Naive B cell (primary cell): ENCODE measurements at regions not wholly inside any gene's neighbourhood (a gene's known extent, or its start where the extent isn't known, plus 50 kb on each side); places are given as distances from the start of the nearest gene placed in this dataset.

ENCODE experiments used
- ATAC-seq, 2 donors: fragments of 150-1000 bp; cut with Tn5 transposase; 2 replicates each; pipeline ENCODE4 v1.10.0; 2021; ENCODE audit warnings: low read depth in 2 of 2, mild to moderate bottlenecking in 2 of 2, moderate library complexity in 2 of 2
- DNase-seq: peaks from one replicate; pipeline ENCODE4 v3.0.0; 2022
- H3K27ac Mint-ChIP-seq, 6 donors: one replicate each; pipeline ENCODE4 v1.8.0; 2020 to 2022; ENCODE audit warnings: mild to moderate bottlenecking in 6 of 6, mixed read lengths in 6 of 6, moderate library complexity in 5 of 6, inconsistent platforms in 2 of 6
- H3K27me3 Mint-ChIP-seq, 3 donors: one replicate each; pipeline ENCODE4 v1.8.0; 2021 to 2022; ENCODE audit warnings: mixed read lengths in 3 of 3, mild to moderate bottlenecking in 1 of 3
- H3K36me3 Mint-ChIP-seq, 2 donors: one replicate each; pipeline ENCODE4 v1.8.0; 2020 to 2022; ENCODE audit warnings: mixed read lengths in 2 of 2, inconsistent platforms in 1 of 2, mild to moderate bottlenecking in 1 of 2
- H3K4me1 Mint-ChIP-seq, 3 donors: one replicate each; pipeline ENCODE4 v1.8.0; 2020 to 2022; ENCODE audit warnings: mixed read lengths in 3 of 3, inconsistent platforms in 1 of 3, mild to moderate bottlenecking in 1 of 3, moderate library complexity in 1 of 3
- H3K4me3 Mint-ChIP-seq, 8 donors: one replicate each; pipeline ENCODE4 v1.8.0; 2020 to 2022; ENCODE audit warnings: mild to moderate bottlenecking in 8 of 8, mixed read lengths in 8 of 8, moderate library complexity in 8 of 8, inconsistent platforms in 2 of 8
- H3K9me3 Mint-ChIP-seq, 7 donors: one replicate each; pipeline ENCODE4 v1.8.0; 2020 to 2022; ENCODE audit warnings: mixed read lengths in 7 of 7, mild to moderate bottlenecking in 5 of 7, inconsistent platforms in 2 of 7, moderate library complexity in 1 of 7

- Mint-ChIP-seq H3K27me3 (no peaks in the 10 kb centered on the region), H3K9me3 (peaks cover 0 to 4% (median 0%) of the 10 kb centered on the region in 7 donors), H3K27ac (no peak overlapping the region)
These were observed 795.2 kb downstream of the PCDH18 start for GRCh38 chr4:136737066-136737465.

GRCh38 chr4:136731025-136731424 is 801.3 kb downstream of the PCDH18 start:
- DNase-seq (no peak), ATAC-seq (no peak)
- Mint-ChIP-seq H3K4me1 (no peaks in the 10 kb centered on the region), H3K27me3 (no peaks in the 10 kb centered on the region), H3K36me3 (no peaks in the 10 kb centered on the region), H3K9me3 (peaks cover 0 to 3% (median 0%) of the 10 kb centered on the region in 7 donors), H3K27ac (no peak overlapping the region), H3K4me3 (no peak overlapping the region)

More at GRCh38 chr4:136737066-136737465, 795.2 kb downstream of the PCDH18 start:
- no peak for ATAC-seq
- no peaks in the 10 kb centered on the region for H3K36me3 Mint-ChIP-seq
- no peaks in the 10 kb centered on the region for H3K4me1 Mint-ChIP-seq
- H3K4me3 Mint-ChIP-seq = no peak overlapping the region
- DNase-seq = no peak

- no peaks in the 10 kb centered on the region for H3K36me3 Mint-ChIP-seq
- no peak for ATAC-seq
- no peak overlapping the region for H3K27ac Mint-ChIP-seq
- no peak overlapping the region for H3K4me3 Mint-ChIP-seq
- H3K9me3 Mint-ChIP-seq = peaks cover 0 to 18% (median 2%) of the 10 kb centered on the region in 7 donors
- H3K27me3 Mint-ChIP-seq = no peaks in the 10 kb centered on the region
- no peak for DNase-seq
- no peaks in the 10 kb centered on the region for H3K4me1 Mint-ChIP-seq
These were observed 806.8 kb downstream of the PCDH18 start for GRCh38 chr4:136725286-136726081.

- H3K4me3 Mint-ChIP-seq = no peak overlapping the region
- H3K4me1 Mint-ChIP-seq = no peaks in the 10 kb centered on the region
These were observed 819.2 kb downstream of the PCDH18 start for GRCh38 chr4:136713140-136713539.

GRCh38 chr4:136709897-136710296 is 822.4 kb downstream of the PCDH18 start:
- ATAC-seq (no peak), DNase-seq (no peak)
- Mint-ChIP-seq H3K9me3 (peaks cover 0 to 5% (median 0%) of the 10 kb centered on the region in 7 donors), H3K36me3 (no peaks in the 10 kb centered on the region), H3K27me3 (no peaks in the 10 kb centered on the region), H3K4me1 (no peaks in the 10 kb centered on the region), H3K27ac (no peak overlapping the region), H3K4me3 (no peak overlapping the region)

More at GRCh38 chr4:136713140-136713539, 819.2 kb downstream of the PCDH18 start:
- ATAC-seq (no peak), DNase-seq (no peak)
- no peaks in the 10 kb centered on the region for H3K27me3 Mint-ChIP-seq
- H3K27ac Mint-ChIP-seq = no peak overlapping the region
- peaks cover 0 to 5% (median 0%) of the 10 kb centered on the region in 7 donors for H3K9me3 Mint-ChIP-seq
- no peaks in the 10 kb centered on the region for H3K36me3 Mint-ChIP-seq

- DNase-seq (no peak), ATAC-seq (no peak)
- H3K4me3 Mint-ChIP-seq = no peak overlapping the region
- H3K9me3 Mint-ChIP-seq = peaks cover 0 to 2% (median 0%) of the 10 kb centered on the region in 7 donors
- H3K27ac Mint-ChIP-seq = no peak overlapping the region
- no peaks in the 10 kb centered on the region for H3K27me3 Mint-ChIP-seq
- H3K4me1 Mint-ChIP-seq = no peaks in the 10 kb centered on the region
- no peaks in the 10 kb centered on the region for H3K36me3 Mint-ChIP-seq
These were observed 825.4 kb downstream of the PCDH18 start for GRCh38 chr4:136706942-136707341.

- Mint-ChIP-seq H3K27ac (no peak overlapping the region), H3K27me3 (no peaks in the 10 kb centered on the region), H3K4me1 (no peaks in the 10 kb centered on the region), H3K36me3 (no peaks in the 10 kb centered on the region), H3K4me3 (no peak overlapping the region), H3K9me3 (peaks cover 0 to 6% (median 3%) of the 10 kb centered on the region in 7 donors)
- no peak for ATAC-seq
- no peak for DNase-seq
These were observed 832.4 kb downstream of the PCDH18 start for GRCh38 chr4:136699905-136700304.

GRCh38 chr4:136691607-136692006 is 840.7 kb downstream of the PCDH18 start:
- no peaks in the 10 kb centered on the region for H3K36me3 Mint-ChIP-seq
- H3K4me1 Mint-ChIP-seq = no peaks in the 10 kb centered on the region
- no peak overlapping the region for H3K4me3 Mint-ChIP-seq
- H3K9me3 Mint-ChIP-seq = peaks cover 0 to 6% (median 2%) of the 10 kb centered on the region in 7 donors
- H3K27ac Mint-ChIP-seq = no peak overlapping the region
- ATAC-seq (no peak), DNase-seq (no peak)
- no peaks in the 10 kb centered on the region for H3K27me3 Mint-ChIP-seq

GRCh38 chr4:136690360-136690759 is 841.9 kb downstream of the PCDH18 start:
- H3K36me3 Mint-ChIP-seq = no peaks in the 10 kb centered on the region
- no peaks in the 10 kb centered on the region for H3K4me1 Mint-ChIP-seq

GRCh38 chr4:136687596-136687995 is 844.7 kb downstream of the PCDH18 start:
- Mint-ChIP-seq H3K9me3 (peaks cover 0 to 3% (median 1%) of the 10 kb centered on the region in 7 donors), H3K4me1 (no peaks in the 10 kb centered on the region), H3K4me3 (no peak overlapping the region), H3K36me3 (no peaks in the 10 kb centered on the region), H3K27ac (no peak overlapping the region), H3K27me3 (no peaks in the 10 kb centered on the region)
- no peak for ATAC-seq
- DNase-seq = no peak

More at GRCh38 chr4:136690360-136690759, 841.9 kb downstream of the PCDH18 start:
- Mint-ChIP-seq H3K4me3 (no peak overlapping the region), H3K27me3 (no peaks in the 10 kb centered on the region), H3K27ac (no peak overlapping the region), H3K9me3 (peaks cover 0 to 4% (median 2%) of the 10 kb centered on the region in 7 donors)
- ATAC-seq (no peak), DNase-seq (no peak)

GRCh38 chr4:136687118-136687517 is 845.2 kb downstream of the PCDH18 start:
- H3K27ac Mint-ChIP-seq = no peak overlapping the region
- DNase-seq (no peak), ATAC-seq (no peak)
- no peaks in the 10 kb centered on the region for H3K36me3 Mint-ChIP-seq
- H3K9me3 Mint-ChIP-seq = peaks cover 0 to 3% (median 1%) of the 10 kb centered on the region in 7 donors
- H3K27me3 Mint-ChIP-seq = no peaks in the 10 kb centered on the region
- no peak overlapping the region for H3K4me3 Mint-ChIP-seq
- H3K4me1 Mint-ChIP-seq = no peaks in the 10 kb centered on the region

GRCh38 chr4:136680761-136681160 is 851.5 kb downstream of the PCDH18 start:
- Mint-ChIP-seq H3K27me3 (no peaks in the 10 kb centered on the region), H3K4me3 (no peak overlapping the region), H3K4me1 (no peaks in the 10 kb centered on the region), H3K36me3 (no peaks in the 10 kb centered on the region), H3K27ac (no peak overlapping the region), H3K9me3 (no peaks in the 10 kb centered on the region)
- no peak for DNase-seq
- ATAC-seq = no peak

- H3K36me3 Mint-ChIP-seq = no peaks in the 10 kb centered on the region
- no peak for DNase-seq
- H3K27ac Mint-ChIP-seq = no peak overlapping the region
- no peak for ATAC-seq
- H3K4me3 Mint-ChIP-seq = no peak overlapping the region
- H3K4me1 Mint-ChIP-seq = no peaks in the 10 kb centered on the region
- H3K9me3 Mint-ChIP-seq = no peaks in the 10 kb centered on the region
- H3K27me3 Mint-ChIP-seq = no peaks in the 10 kb centered on the region
These were observed 852.0 kb downstream of the PCDH18 start for GRCh38 chr4:136680271-136680670.

GRCh38 chr4:136670265-136670664 is 862.0 kb downstream of the PCDH18 start:
- Mint-ChIP-seq H3K27ac (no peak overlapping the region), H3K4me1 (no peaks in the 10 kb centered on the region), H3K4me3 (no peak overlapping the region), H3K36me3 (no peaks in the 10 kb centered on the region), H3K27me3 (no peaks in the 10 kb centered on the region), H3K9me3 (peaks cover 0 to 3% (median 0%) of the 10 kb centered on the region in 7 donors)
- ATAC-seq (no peak), DNase-seq (no peak)
